ENCODE measurements at regions not wholly inside any gene's neighbourhood (a gene's known extent, or its start where the extent isn't known, plus 50 kb on each side); places are given as distances from the start of the nearest gene placed in this dataset.

DNA sequence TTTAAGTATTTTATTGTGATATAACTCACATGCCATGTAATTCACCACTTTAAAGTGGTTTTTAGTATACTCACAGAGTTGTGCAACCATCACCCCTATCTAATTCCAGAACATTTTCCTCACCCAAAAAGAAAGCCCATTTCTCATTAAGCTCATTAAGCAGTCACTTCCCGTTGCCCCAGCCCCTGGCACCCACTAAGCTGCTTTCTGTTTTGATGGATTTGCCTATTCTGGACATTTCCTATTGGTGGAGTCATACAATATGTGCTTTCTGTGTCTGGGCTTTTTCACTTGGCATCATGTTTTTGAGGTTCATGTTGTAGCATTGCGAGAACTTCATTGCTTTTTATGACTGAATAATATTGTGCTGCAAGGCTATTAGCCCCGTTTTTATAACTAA lies 66.0 kb downstream of the ARL6IP4 start (continued):
- TF ChIP-seq, protein P1, sequence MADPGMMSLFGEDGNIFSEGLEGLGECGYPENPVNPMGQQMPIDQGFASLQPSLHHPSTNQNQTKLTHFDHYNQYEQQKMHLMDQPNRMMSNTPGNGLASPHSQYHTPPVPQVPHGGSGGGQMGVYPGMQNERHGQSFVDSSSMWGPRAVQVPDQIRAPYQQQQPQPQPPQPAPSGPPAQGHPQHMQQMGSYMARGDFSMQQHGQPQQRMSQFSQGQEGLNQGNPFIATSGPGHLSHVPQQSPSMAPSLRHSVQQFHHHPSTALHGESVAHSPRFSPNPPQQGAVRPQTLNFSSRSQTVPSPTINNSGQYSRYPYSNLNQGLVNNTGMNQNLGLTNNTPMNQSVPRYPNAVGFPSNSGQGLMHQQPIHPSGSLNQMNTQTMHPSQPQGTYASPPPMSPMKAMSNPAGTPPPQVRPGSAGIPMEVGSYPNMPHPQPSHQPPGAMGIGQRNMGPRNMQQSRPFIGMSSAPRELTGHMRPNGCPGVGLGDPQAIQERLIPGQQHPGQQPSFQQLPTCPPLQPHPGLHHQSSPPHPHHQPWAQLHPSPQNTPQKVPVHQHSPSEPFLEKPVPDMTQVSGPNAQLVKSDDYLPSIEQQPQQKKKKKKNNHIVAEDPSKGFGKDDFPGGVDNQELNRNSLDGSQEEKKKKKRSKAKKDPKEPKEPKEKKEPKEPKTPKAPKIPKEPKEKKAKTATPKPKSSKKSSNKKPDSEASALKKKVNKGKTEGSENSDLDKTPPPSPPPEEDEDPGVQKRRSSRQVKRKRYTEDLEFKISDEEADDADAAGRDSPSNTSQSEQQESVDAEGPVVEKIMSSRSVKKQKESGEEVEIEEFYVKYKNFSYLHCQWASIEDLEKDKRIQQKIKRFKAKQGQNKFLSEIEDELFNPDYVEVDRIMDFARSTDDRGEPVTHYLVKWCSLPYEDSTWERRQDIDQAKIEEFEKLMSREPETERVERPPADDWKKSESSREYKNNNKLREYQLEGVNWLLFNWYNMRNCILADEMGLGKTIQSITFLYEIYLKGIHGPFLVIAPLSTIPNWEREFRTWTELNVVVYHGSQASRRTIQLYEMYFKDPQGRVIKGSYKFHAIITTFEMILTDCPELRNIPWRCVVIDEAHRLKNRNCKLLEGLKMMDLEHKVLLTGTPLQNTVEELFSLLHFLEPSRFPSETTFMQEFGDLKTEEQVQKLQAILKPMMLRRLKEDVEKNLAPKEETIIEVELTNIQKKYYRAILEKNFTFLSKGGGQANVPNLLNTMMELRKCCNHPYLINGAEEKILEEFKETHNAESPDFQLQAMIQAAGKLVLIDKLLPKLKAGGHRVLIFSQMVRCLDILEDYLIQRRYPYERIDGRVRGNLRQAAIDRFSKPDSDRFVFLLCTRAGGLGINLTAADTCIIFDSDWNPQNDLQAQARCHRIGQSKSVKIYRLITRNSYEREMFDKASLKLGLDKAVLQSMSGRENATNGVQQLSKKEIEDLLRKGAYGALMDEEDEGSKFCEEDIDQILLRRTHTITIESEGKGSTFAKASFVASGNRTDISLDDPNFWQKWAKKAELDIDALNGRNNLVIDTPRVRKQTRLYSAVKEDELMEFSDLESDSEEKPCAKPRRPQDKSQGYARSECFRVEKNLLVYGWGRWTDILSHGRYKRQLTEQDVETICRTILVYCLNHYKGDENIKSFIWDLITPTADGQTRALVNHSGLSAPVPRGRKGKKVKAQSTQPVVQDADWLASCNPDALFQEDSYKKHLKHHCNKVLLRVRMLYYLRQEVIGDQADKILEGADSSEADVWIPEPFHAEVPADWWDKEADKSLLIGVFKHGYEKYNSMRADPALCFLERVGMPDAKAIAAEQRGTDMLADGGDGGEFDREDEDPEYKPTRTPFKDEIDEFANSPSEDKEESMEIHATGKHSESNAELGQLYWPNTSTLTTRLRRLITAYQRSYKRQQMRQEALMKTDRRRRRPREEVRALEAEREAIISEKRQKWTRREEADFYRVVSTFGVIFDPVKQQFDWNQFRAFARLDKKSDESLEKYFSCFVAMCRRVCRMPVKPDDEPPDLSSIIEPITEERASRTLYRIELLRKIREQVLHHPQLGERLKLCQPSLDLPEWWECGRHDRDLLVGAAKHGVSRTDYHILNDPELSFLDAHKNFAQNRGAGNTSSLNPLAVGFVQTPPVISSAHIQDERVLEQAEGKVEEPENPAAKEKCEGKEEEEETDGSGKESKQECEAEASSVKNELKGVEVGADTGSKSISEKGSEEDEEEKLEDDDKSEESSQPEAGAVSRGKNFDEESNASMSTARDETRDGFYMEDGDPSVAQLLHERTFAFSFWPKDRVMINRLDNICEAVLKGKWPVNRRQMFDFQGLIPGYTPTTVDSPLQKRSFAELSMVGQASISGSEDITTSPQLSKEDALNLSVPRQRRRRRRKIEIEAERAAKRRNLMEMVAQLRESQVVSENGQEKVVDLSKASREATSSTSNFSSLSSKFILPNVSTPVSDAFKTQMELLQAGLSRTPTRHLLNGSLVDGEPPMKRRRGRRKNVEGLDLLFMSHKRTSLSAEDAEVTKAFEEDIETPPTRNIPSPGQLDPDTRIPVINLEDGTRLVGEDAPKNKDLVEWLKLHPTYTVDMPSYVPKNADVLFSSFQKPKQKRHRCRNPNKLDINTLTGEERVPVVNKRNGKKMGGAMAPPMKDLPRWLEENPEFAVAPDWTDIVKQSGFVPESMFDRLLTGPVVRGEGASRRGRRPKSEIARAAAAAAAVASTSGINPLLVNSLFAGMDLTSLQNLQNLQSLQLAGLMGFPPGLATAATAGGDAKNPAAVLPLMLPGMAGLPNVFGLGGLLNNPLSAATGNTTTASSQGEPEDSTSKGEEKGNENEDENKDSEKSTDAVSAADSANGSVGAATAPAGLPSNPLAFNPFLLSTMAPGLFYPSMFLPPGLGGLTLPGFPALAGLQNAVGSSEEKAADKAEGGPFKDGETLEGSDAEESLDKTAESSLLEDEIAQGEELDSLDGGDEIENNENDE (IDR thresholded peaks at IDR 0.05; ENCODE audit: insufficient replicate concordance, low read length): no peak
- TF ChIP-seq SP4 (IDR thresholded peaks at IDR 0.05; ENCODE audit: low read length) (no peak), CHD1 (IDR thresholded peaks at IDR 0.05; ENCODE audit: low read depth, low read length) (no peak), EGR1 (IDR thresholded peaks at IDR 0.05; ENCODE audit: borderline replicate concordance, low read depth, low read length) (no peak), GTF2F1 (IDR thresholded peaks at IDR 0.05; ENCODE audit: borderline replicate concordance, low read depth, low read length) (no peak), POLR2A (IDR thresholded peaks at IDR 0.05; ENCODE audit: control extremely low read depth in 1 of 2, low read depth in 2 of 2, low read length in 2 of 2) (no peak), TCF12 (IDR thresholded peaks at IDR 0.05; ENCODE audit: low read depth, low read length) (no peak)
